ENCODE measurements at regions not wholly inside any gene's neighbourhood (a gene's known extent, or its start where the extent isn't known, plus 50 kb on each side); places are given as distances from the start of the nearest gene placed in this dataset.

DNA sequence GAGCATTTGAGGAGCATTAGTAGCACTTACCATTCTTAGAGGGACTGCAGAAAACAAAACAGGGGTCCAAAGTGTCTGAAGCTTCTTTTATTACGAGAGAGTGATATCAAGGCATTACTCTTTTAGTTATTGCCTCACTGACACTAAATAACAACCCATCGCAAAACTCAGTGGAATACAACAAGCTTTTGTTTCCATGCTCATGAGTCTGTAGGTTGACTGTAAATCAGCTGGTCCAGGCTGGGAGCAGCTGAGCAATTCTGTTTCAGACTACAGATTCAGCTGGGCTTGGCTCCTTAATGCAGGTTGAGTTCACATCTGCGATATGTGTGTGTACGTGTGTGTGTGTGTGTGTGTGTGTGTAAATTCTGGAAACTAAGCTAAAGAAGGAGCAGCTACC lies 501.8 kb upstream of the PKDCC start:
- no peak for FAIRE-seq

More for the DNA sequence above, 501.8 kb upstream of the PKDCC start:
- Histone ChIP-seq H3K27me3 (replicated peaks in 1 of 2; ENCODE audit: control insufficient read depth in 2 of 2, insufficient read depth in 2 of 2, low read length in 1 of 2) (no peaks in the 10 kb centered on the region), H3K36me3 (ENCODE audit: control insufficient read depth in 2 of 2, insufficient read depth in 2 of 2, low read length in 1 of 2) (no peaks in the 10 kb centered on the region), H3K4me3 (no peak overlapping the region), H3K79me2 (ENCODE audit: control insufficient read depth, insufficient read depth, low read length) (no peaks in the 10 kb centered on the region), H3K27ac (ENCODE audit: control insufficient read depth, insufficient read depth) (no peak overlapping the region), H3K4me2 (ENCODE audit: control insufficient read depth, insufficient read depth) (no peak overlapping the region), H3K4me1 (ENCODE audit: control insufficient read depth, insufficient read depth, low read length) (no peaks in the 10 kb centered on the region), H2AFZ (ENCODE audit: control insufficient read depth, low read depth, low read length) (no peak overlapping the region), H4K20me1 (ENCODE audit: control insufficient read depth, insufficient read depth) (no peaks in the 10 kb centered on the region), H3K9ac (ENCODE audit: control insufficient read depth, insufficient read depth, low read length) (no peak overlapping the region), H3K9me3 (replicated peaks; ENCODE audit: control insufficient read depth, insufficient read depth, low read length) (no peaks in the 10 kb centered on the region)
- ChIA-PET RAD21 (ENCODE audit: unreplicated experiment) (no interaction called here), SMC1A (ENCODE audit: uncharacterized antibody, unreplicated experiment) (no interaction called here), POLR2A (no interaction called here), CTCF (no interaction called here)
- ATAC-seq (no peak), DNase-seq (ENCODE audit: low read depth, low spot score) (no peak)
- 13% methylated on average over 4 of the region's 4 CpGs for WGBS (ENCODE audit: insufficient coverage, insufficient replicate concordance, low lambda C conversion rate, missing lambda C conversion rate)
- no TSS peak for BruUV-seq (replicated peaks)
- intact Hi-C loops (cut with micrococcal nuclease; ENCODE audit: unreplicated experiment) (no loop called here), in situ Hi-C loops (cut with MboI) (no loop called here)
- TF ChIP-seq MTA3 (IDR thresholded peaks at IDR 0.05; ENCODE audit: borderline replicate concordance, low read length) (no peak), TAF1 (IDR thresholded peaks at IDR 0.05; ENCODE audit: borderline replicate concordance, low read depth, low read length) (no peak), NR2C2 (IDR thresholded peaks at IDR 0.05; ENCODE audit: borderline replicate concordance, control insufficient read depth, insufficient read length, low read depth) (no peak), PML (IDR thresholded peaks at IDR 0.05; ENCODE audit: low read length) (no peak), STAT3 (IDR thresholded peaks at IDR 0.05; ENCODE audit: low read depth, low read length) (no peak), MTA2 (IDR thresholded peaks at IDR 0.05; ENCODE audit: low read depth) (no peak), NFYB (IDR thresholded peaks at IDR 0.05; ENCODE audit: insufficient read depth, low read depth, low read length) (no peak), KLF5 (IDR thresholded peaks at IDR 0.05; ENCODE audit: partially characterized antibody) (no peak), NR2F1 (conservative IDR thresholded peaks at IDR 0.05) (no peak), FOXK2 (IDR thresholded peaks at IDR 0.05) (no peak), MEF2A (IDR thresholded peaks at IDR 0.05; ENCODE audit: insufficient read depth, low read depth, low read length) (no peak), PAX8 (IDR thresholded peaks at IDR 0.05) (no peak), SMAD1 (IDR thresholded peaks at IDR 0.05; ENCODE audit: low read depth, partially characterized antibody) (no peak)
- TF ChIP-seq, protein P1, sequence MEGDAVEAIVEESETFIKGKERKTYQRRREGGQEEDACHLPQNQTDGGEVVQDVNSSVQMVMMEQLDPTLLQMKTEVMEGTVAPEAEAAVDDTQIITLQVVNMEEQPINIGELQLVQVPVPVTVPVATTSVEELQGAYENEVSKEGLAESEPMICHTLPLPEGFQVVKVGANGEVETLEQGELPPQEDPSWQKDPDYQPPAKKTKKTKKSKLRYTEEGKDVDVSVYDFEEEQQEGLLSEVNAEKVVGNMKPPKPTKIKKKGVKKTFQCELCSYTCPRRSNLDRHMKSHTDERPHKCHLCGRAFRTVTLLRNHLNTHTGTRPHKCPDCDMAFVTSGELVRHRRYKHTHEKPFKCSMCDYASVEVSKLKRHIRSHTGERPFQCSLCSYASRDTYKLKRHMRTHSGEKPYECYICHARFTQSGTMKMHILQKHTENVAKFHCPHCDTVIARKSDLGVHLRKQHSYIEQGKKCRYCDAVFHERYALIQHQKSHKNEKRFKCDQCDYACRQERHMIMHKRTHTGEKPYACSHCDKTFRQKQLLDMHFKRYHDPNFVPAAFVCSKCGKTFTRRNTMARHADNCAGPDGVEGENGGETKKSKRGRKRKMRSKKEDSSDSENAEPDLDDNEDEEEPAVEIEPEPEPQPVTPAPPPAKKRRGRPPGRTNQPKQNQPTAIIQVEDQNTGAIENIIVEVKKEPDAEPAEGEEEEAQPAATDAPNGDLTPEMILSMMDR (IDR thresholded peaks at IDR 0.05 in 2 of 3, conservative IDR thresholded peaks at IDR 0.05 in 1 of 3; ENCODE audit: control insufficient read depth in 2 of 3, extremely low read depth in 1 of 3, insufficient read depth in 1 of 3, low read depth in 3 of 3, low read length in 3 of 3), result no peak
- TF ChIP-seq, protein P2, sequence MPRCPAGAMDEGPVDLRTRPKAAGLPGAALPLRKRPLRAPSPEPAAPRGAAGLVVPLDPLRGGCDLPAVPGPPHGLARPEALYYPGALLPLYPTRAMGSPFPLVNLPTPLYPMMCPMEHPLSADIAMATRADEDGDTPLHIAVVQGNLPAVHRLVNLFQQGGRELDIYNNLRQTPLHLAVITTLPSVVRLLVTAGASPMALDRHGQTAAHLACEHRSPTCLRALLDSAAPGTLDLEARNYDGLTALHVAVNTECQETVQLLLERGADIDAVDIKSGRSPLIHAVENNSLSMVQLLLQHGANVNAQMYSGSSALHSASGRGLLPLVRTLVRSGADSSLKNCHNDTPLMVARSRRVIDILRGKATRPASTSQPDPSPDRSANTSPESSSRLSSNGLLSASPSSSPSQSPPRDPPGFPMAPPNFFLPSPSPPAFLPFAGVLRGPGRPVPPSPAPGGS (IDR thresholded peaks at IDR 0.05; ENCODE audit: borderline replicate concordance, insufficient read depth, low read depth, low read length, poor library complexity, severe bottlenecking), result no peak
- TF ChIP-seq, protein P3, sequence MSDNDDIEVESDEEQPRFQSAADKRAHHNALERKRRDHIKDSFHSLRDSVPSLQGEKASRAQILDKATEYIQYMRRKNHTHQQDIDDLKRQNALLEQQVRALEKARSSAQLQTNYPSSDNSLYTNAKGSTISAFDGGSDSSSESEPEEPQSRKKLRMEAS (IDR thresholded peaks at IDR 0.05; ENCODE audit: low read depth, low read length), result no peak

Measured in GM12878 (cell line).